GM12878 (cell line): ENCODE measurements at regions not wholly inside any gene's neighbourhood (a gene's known extent, or its start where the extent isn't known, plus 50 kb on each side); places are given as distances from the start of the nearest gene placed in this dataset.

Experiments
- CBFB ChIP-seq: IDR thresholded peaks from 2 replicates; pipeline ENCODE4 v1.6.1; 2016; ENCODE audit warnings: antibody characterized with exemption, low read depth
- EP300 ChIP-seq, 2 experiments: fragments of 150-350 bp in 1 of 2; IDR thresholded peaks; 2 replicates each; pipeline ENCODE4 v1.6.1; 2011 to 2012; ENCODE audit warnings: low read depth in 2 of 2, low read length in 2 of 2, borderline replicate concordance in 1 of 2, improper control_type of control experiment in 1 of 2, inconsistent platforms in 1 of 2; ENCODE audit not compliant: control insufficient read depth in 1 of 2
- EZH2 ChIP-seq: IDR thresholded peaks from 2 replicates; pipeline ENCODE4 v1.6.1; 2012; ENCODE audit warnings: low read depth, mild to moderate bottlenecking, control low read depth, inconsistent platforms, low read length, borderline replicate concordance; ENCODE audit not compliant: control insufficient read depth
- FOXM1 ChIP-seq: IDR thresholded peaks from 2 replicates; pipeline ENCODE4 v1.6.1; 2012; ENCODE audit warnings: low read depth, mild to moderate bottlenecking, inconsistent platforms, low read length, moderate library complexity
- HDAC6 ChIP-seq: fragments of 200-600 bp; sonication (generic); IDR thresholded peaks from one replicate; pipeline ENCODE4 v1.8.0; 2017; ENCODE audit warnings: antibody characterized with exemption; ENCODE audit not compliant: unreplicated experiment
- NFIC ChIP-seq: IDR thresholded peaks from 2 replicates; pipeline ENCODE4 v1.6.1; 2012; ENCODE audit warnings: low read depth, mild to moderate bottlenecking, inconsistent platforms, low read length, moderate library complexity
- NRF1 ChIP-seq: conservative IDR thresholded peaks from 2 replicates; pipeline ENCODE4 v1.6.1; 2011; ENCODE audit warnings: mild to moderate bottlenecking, low read depth, low read length, improper control_type of control experiment
- RFX5 ChIP-seq: IDR thresholded peaks from 2 replicates; pipeline ENCODE4 v1.6.1; 2011; ENCODE audit warnings: low read depth, low read length, improper control_type of control experiment
- SP1 ChIP-seq: IDR thresholded peaks from one replicate; pipeline ENCODE4 v1.6.1; 2011; ENCODE audit warnings: low read depth, low read length
- TF ChIP-seq, protein P1 (sequence below), 3 experiments: IDR thresholded peaks in 2 of 3; conservative IDR thresholded peaks in 1 of 3; 2 replicates each; pipeline ENCODE4 v1.5.1; 2011; ENCODE audit warnings: low read depth in 3 of 3, low read length in 3 of 3, mild to moderate bottlenecking in 3 of 3, control low read depth in 2 of 3, moderate library complexity in 2 of 3, inconsistent platforms in 1 of 3, mixed read lengths in 1 of 3; ENCODE audit not compliant: control insufficient read depth in 2 of 3, insufficient read depth in 1 of 3; ENCODE audit errors: extremely low read depth in 1 of 3

DNA sequence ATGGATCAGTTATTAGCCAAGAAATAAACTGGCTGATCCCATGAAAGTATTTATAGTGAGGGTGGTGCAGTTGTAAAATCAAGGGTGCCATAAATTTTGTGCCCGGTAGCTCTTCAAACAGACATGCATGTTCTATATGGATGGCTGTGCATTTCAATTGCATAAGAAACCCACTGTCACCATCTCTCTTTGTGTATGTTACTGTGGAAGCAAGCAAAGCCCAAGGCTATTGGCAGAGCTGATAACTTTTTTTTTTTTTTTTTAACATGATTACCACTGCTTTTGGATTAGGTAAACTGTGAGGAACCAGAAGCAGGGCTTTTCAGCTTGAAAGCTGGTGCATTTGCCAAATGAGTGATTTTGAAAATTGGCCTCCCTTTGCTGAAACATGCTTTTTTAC is 332.6 kb downstream of the SOX11 start:
- TF ChIP-seq SP1 (no peak), NRF1 (no peak), CBFB (no peak), NFIC (no peak), HDAC6 (no peak), FOXM1 (no peak), EP300 (IDR thresholded peaks at IDR 0.05; ENCODE audit: borderline replicate concordance in 1 of 2, control insufficient read depth in 1 of 2, low read depth in 2 of 2, low read length in 2 of 2) (no peak), RFX5 (no peak), EZH2 (no peak)
- TF ChIP-seq, protein P1, sequence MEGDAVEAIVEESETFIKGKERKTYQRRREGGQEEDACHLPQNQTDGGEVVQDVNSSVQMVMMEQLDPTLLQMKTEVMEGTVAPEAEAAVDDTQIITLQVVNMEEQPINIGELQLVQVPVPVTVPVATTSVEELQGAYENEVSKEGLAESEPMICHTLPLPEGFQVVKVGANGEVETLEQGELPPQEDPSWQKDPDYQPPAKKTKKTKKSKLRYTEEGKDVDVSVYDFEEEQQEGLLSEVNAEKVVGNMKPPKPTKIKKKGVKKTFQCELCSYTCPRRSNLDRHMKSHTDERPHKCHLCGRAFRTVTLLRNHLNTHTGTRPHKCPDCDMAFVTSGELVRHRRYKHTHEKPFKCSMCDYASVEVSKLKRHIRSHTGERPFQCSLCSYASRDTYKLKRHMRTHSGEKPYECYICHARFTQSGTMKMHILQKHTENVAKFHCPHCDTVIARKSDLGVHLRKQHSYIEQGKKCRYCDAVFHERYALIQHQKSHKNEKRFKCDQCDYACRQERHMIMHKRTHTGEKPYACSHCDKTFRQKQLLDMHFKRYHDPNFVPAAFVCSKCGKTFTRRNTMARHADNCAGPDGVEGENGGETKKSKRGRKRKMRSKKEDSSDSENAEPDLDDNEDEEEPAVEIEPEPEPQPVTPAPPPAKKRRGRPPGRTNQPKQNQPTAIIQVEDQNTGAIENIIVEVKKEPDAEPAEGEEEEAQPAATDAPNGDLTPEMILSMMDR (IDR thresholded peaks at IDR 0.05 in 2 of 3, conservative IDR thresholded peaks at IDR 0.05 in 1 of 3; ENCODE audit: control insufficient read depth in 2 of 3, extremely low read depth in 1 of 3, insufficient read depth in 1 of 3, low read depth in 3 of 3, low read length in 3 of 3): no peak
